GM12864 (cell line): ENCODE measurements at regions not wholly inside any gene's neighbourhood (a gene's known extent, or its start where the extent isn't known, plus 50 kb on each side); places are given as distances from the start of the nearest gene placed in this dataset.

Experiments
- DNase-seq: peaks from one replicate; pipeline ENCODE4 v3.0.0-alpha.2; 2011; ENCODE audit warnings: low read depth
- H3K4me3 ChIP-seq: 2 replicates; pipeline ENCODE4 v1.5.1; 2011; ENCODE audit warnings: mild to moderate bottlenecking, low read depth, low read length, control low read depth
- CTCF ChIP-seq: IDR thresholded peaks from 2 replicates; pipeline ENCODE4 v1.5.1; 2011; ENCODE audit warnings: low read depth, mild to moderate bottlenecking, moderate library complexity, low read length, control low read depth, inconsistent platforms; ENCODE audit errors: missing control alignments

- no peak overlapping the region for H3K4me3 ChIP-seq
- TF ChIP-seq CTCF: no peak
- DNase-seq: no peak
These were observed 439.4 kb upstream of the DCN start for GRCh38 chr12:91622037-91622436.

- DNase-seq: no peak
- no peak overlapping the region for H3K4me3 ChIP-seq
- no peak for TF ChIP-seq CTCF
These were observed 438.4 kb upstream of the DCN start for GRCh38 chr12:91620992-91621391.

- no peak for TF ChIP-seq CTCF
- no peak overlapping the region for H3K4me3 ChIP-seq
- DNase-seq: no peak
These were observed 437.8 kb upstream of the DCN start for GRCh38 chr12:91620422-91620821.

GRCh38 chr12:91618281-91618680 is 435.7 kb upstream of the DCN start:
- no peak for DNase-seq
- no peak for TF ChIP-seq CTCF
- no peak overlapping the region for H3K4me3 ChIP-seq

- DNase-seq: no peak
- H3K4me3 ChIP-seq: no peak overlapping the region
- no peak for TF ChIP-seq CTCF
These were observed 435.2 kb upstream of the DCN start for GRCh38 chr12:91617818-91618217.

GRCh38 chr12:91616416-91616815 is 433.8 kb upstream of the DCN start:
- DNase-seq: no peak
- no peak for TF ChIP-seq CTCF
- H3K4me3 ChIP-seq: no peak overlapping the region

GRCh38 chr12:91613223-91613779 is 430.7 kb upstream of the DCN start:
- DNase-seq: no peak
- no peak for TF ChIP-seq CTCF
- H3K4me3 ChIP-seq: no peak overlapping the region
